Upper lobe of left lung (tissue), 6 donors: ENCODE measurements at regions not wholly inside any gene's neighbourhood (a gene's known extent, or its start where the extent isn't known, plus 50 kb on each side); places are given as distances from the start of the nearest gene placed in this dataset.

ENCODE experiments used
- ATAC-seq, 2 donors: fragments of 200-7000 bp; cut with Tn5 transposase; one replicate each; pipeline ENCODE4 v1.9.1; 2022; ENCODE audit warnings: mild to moderate bottlenecking in 2 of 2, moderate library complexity in 2 of 2; ENCODE audit not compliant: low FRiP score in 2 of 2
- DNase-seq, 2 donors: peaks; one replicate each; pipeline ENCODE4 v3.0.0-alpha.2; 2019 to 2020
- H3K27ac ChIP-seq, 4 donors: fragments of 200-600 bp; sonication (generic); one replicate each; pipeline ENCODE4 v1.5.1; 2016 to 2019
- H3K27me3 ChIP-seq, 4 donors: fragments of 200-600 bp; sonication (generic); one replicate each; pipeline ENCODE4 v1.5.1; 2017 to 2019
- H3K36me3 ChIP-seq, 4 donors: fragments of 200-600 bp; sonication (generic); one replicate each; pipeline ENCODE4 v1.5.1; 2016 to 2019
- H3K4me1 ChIP-seq, 4 donors: fragments of 200-600 bp; sonication (generic); one replicate each; pipeline ENCODE4 v1.5.1; 2018 to 2019
- H3K4me3 ChIP-seq, 4 donors: fragments of 200-600 bp; sonication (generic); one replicate each; pipeline ENCODE4 v1.5.1; 2017 to 2019; ENCODE audit warnings: mild to moderate bottlenecking in 2 of 4, moderate library complexity in 1 of 4
- H3K9me3 ChIP-seq, 4 donors: fragments of 200-600 bp; sonication (generic); one replicate each; pipeline ENCODE4 v1.5.1; 2018 to 2019
- EP300 ChIP-seq, 4 donors: sonication (generic); formaldehyde crosslinking; IDR thresholded peaks; one replicate each; pipeline ENCODE4 v1.5.1; 2017; ENCODE audit warnings: antibody characterized with exemption in 4 of 4, control low read depth in 2 of 4
- POLR2A ChIP-seq, 4 donors: fragments of 450-650 bp; IDR thresholded peaks; one replicate each; pipeline ENCODE4 v1.5.1; 2016 to 2017; ENCODE audit warnings: antibody characterized with exemption in 4 of 4, mild to moderate bottlenecking in 2 of 4
- POLR2AphosphoS5 ChIP-seq, 2 donors: sonication (generic); formaldehyde crosslinking; IDR thresholded peaks; one replicate each; pipeline ENCODE4 v1.5.1; 2017; ENCODE audit warnings: antibody characterized with exemption in 2 of 2
- WGBS, 2 donors: methylation state at CpG; one replicate each; pipeline ENCODE4 v1.1.5; 2017 to 2018; 5-methylcytosine and 5-hydroxymethylcytosine counted together
- TF ChIP-seq, protein P1 (sequence below), 6 experiments: fragments of 450-650 bp in 4 of 6; fragments of 200-600 bp in 2 of 6; sonication (generic) in 2 of 6; IDR thresholded peaks; one replicate each; pipeline ENCODE4 v1.5.1; 2016 to 2019; ENCODE audit warnings: antibody characterized with exemption in 6 of 6
- donor health status: DM: no; HTN: no; CAD: no; lungs with moderate emphysema.
- donor health status: DM: no; HTN: yes; CAD: no; lungs with severe emphysema.

DNA sequence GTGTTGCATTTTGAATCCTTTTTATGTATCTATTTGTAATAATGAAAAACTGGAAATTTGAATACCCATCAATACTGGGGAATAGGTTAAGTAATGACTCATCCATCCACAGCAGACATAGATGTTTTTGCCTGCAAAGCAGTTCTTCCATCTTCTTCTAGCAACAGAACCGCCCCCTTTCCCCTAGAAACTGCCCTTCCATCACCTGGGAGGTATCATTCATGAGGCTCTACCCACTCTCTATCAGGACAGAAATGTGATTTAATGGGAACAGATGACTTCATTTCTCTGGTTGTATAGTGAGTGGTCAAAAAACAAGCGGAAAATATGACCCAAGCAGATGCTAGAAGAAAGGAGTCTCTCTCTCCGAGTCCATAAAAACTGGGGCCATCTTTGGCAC, 532.8 kb downstream of the UQCRFS1 start:
- Histone ChIP-seq H3K36me3 (no peaks in the 10 kb centered on the region), H3K27me3 (no peaks in the 10 kb centered on the region), H3K4me3 (no peak overlapping the region), H3K27ac (no peak overlapping the region), H3K4me1 (no peaks in the 10 kb centered on the region), H3K9me3 (no peaks in the 10 kb centered on the region)
- no peak for ATAC-seq
- TF ChIP-seq POLR2AphosphoS5 (IDR thresholded peaks at IDR 0.05) (no peak), EP300 (IDR thresholded peaks at IDR 0.05) (no peak), POLR2A (IDR thresholded peaks at IDR 0.05) (no peak)
- TF ChIP-seq, protein P1, sequence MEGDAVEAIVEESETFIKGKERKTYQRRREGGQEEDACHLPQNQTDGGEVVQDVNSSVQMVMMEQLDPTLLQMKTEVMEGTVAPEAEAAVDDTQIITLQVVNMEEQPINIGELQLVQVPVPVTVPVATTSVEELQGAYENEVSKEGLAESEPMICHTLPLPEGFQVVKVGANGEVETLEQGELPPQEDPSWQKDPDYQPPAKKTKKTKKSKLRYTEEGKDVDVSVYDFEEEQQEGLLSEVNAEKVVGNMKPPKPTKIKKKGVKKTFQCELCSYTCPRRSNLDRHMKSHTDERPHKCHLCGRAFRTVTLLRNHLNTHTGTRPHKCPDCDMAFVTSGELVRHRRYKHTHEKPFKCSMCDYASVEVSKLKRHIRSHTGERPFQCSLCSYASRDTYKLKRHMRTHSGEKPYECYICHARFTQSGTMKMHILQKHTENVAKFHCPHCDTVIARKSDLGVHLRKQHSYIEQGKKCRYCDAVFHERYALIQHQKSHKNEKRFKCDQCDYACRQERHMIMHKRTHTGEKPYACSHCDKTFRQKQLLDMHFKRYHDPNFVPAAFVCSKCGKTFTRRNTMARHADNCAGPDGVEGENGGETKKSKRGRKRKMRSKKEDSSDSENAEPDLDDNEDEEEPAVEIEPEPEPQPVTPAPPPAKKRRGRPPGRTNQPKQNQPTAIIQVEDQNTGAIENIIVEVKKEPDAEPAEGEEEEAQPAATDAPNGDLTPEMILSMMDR (IDR thresholded peaks at IDR 0.05): no peak
- DNase-seq: no peak
- WGBS, 2 donors: 85 to 93% methylated on average over 3 of the region's 3 CpGs

DNA sequence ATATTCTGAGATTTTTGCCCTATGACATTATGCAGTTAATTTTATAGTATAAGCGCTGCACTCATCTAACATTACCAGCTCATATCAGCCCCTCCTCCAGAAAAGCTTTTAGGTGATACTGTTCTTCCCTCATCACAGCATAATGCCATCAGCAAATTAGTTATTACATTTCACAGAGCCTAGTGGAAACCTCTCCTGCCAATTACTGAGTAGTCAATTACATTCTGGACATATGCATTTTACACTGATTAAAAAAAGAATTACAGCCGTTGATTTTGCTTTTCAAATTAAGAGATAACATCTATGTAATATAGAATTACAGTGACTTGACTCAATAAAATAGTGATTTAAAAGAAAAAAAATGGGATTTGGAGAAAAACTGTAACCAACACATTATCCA, 542.1 kb downstream of the UQCRFS1 start:
- no peaks in the 10 kb centered on the region for H3K36me3 ChIP-seq
- ATAC-seq (no peak), DNase-seq (no peak)
- 79 to 81% methylated on average over 2 of the region's 2 CpGs for WGBS, 2 donors
- H3K27ac ChIP-seq: no peak overlapping the region
- no peaks in the 10 kb centered on the region for H3K27me3 ChIP-seq
- H3K4me1 ChIP-seq: no peaks in the 10 kb centered on the region
- H3K9me3 ChIP-seq: peaks cover 0 to 14% (median 5%) of the 10 kb centered on the region in 4 donors
- TF ChIP-seq POLR2A (IDR thresholded peaks at IDR 0.05) (no peak), POLR2AphosphoS5 (IDR thresholded peaks at IDR 0.05) (no peak), EP300 (IDR thresholded peaks at IDR 0.05) (no peak)
- TF ChIP-seq, protein P1 (IDR thresholded peaks at IDR 0.05): no peak
- H3K4me3 ChIP-seq: no peak overlapping the region

DNA sequence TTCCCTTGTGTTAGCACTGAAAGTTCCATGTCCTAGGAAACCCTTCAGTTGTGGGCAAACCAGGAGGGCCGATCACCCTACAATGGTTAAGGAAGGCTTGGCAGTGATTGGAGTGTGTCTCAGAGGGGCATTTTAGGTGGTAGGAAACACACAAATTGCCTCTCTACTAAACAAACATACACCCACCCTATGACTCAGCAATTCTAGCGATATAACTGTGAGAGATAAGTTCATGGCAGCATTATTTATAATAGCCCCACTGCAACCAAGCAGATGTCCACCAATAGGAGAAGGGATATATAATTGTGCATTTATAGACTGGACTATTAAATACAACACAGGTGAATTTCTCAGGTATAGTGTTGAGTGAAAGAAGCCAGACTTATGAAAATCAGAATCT, 543.1 kb downstream of the UQCRFS1 start:
- H3K27ac ChIP-seq: no peak overlapping the region
- TF ChIP-seq, protein P1 (IDR thresholded peaks at IDR 0.05): no peak
- no peak for DNase-seq
- no peaks in the 10 kb centered on the region for H3K27me3 ChIP-seq
- H3K4me3 ChIP-seq: no peak overlapping the region
- H3K4me1 ChIP-seq: no peaks in the 10 kb centered on the region
- no peaks in the 10 kb centered on the region for H3K36me3 ChIP-seq
- no peak for ATAC-seq
- peaks cover 0 to 14% (median 5%) of the 10 kb centered on the region in 4 donors for H3K9me3 ChIP-seq
- WGBS, 2 donors: 76 to 86% methylated on average over 2 of the region's 2 CpGs

DNA sequence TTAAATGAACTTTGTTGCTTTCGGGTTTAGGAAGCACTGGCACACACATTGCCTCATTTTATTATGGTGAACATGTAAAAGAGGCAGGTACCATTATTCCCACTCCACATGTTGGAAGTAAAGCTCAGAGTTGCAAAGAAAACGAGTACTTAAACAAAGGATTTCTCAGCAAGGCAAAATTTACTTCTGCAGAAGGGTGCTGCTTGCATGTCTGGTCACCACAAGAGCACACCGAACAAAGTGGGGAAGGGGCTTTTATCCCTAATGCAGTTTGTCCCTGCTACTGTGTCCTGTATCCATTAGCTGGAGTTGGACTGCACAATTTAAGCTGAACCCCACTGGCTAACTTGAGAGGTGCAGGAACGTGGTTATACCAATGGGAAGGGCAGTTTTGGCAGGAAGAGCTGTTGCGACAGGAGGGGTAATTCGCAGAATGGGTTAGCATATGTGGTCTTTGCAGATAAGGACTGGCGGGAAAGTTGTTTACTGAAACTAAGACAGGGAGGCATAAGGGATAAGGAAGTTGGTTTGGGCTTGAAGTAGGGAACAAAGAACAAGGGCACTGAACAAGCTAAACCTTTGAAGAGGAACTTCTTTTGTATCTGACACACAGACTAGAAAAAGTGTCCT, 545.5 kb downstream of the UQCRFS1 start:
- H3K27me3 ChIP-seq: no peaks in the 10 kb centered on the region
- no peaks in the 10 kb centered on the region for H3K36me3 ChIP-seq
- ATAC-seq (no peak), DNase-seq (no peak)
- H3K4me3 ChIP-seq: no peak overlapping the region
- peaks cover 0 to 14% (median 5%) of the 10 kb centered on the region in 4 donors for H3K9me3 ChIP-seq
- H3K4me1 ChIP-seq: no peaks in the 10 kb centered on the region
- H3K27ac ChIP-seq: no peak overlapping the region
- 88 to 89% methylated on average over 7 of the region's 7 CpGs for WGBS, 2 donors
- no peak for TF ChIP-seq POLR2AphosphoS5 (IDR thresholded peaks at IDR 0.05)
- TF ChIP-seq POLR2A (IDR thresholded peaks at IDR 0.05): no peak
- no peak for TF ChIP-seq EP300 (IDR thresholded peaks at IDR 0.05)
- TF ChIP-seq, protein P1 (IDR thresholded peaks at IDR 0.05): no peak

DNA sequence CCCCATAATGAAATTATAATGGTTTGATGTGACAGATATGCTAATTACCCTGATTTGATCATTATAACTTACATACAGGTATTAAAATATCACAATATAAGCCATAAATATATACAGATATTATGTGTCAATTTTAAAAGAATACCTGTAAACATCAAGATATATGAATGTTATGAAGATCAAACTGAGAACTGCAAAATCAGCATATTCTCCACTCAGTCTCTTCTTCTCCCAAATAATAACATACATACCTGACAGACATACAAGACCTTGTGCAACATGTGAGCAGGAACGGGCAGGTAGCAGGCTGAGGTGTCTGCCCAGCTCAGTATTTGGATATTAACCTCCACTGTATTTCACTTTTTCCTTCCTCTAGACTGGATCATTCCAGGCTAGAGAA, 547.2 kb downstream of the UQCRFS1 start:
- TF ChIP-seq POLR2AphosphoS5 (IDR thresholded peaks at IDR 0.05) (no peak), EP300 (IDR thresholded peaks at IDR 0.05) (no peak), POLR2A (IDR thresholded peaks at IDR 0.05) (no peak)
- TF ChIP-seq, protein P1 (IDR thresholded peaks at IDR 0.05): no peak
- WGBS, 2 donors: 82 to 92% methylated on average over 1 of the region's 1 CpG

More for the DNA sequence above, 547.2 kb downstream of the UQCRFS1 start:
- DNase-seq (no peak), ATAC-seq (no peak)
- H3K4me3 ChIP-seq: no peak overlapping the region
- H3K9me3 ChIP-seq: peaks cover 0 to 14% (median 5%) of the 10 kb centered on the region in 4 donors
- no peak overlapping the region for H3K27ac ChIP-seq
- H3K27me3 ChIP-seq: no peaks in the 10 kb centered on the region
- no peaks in the 10 kb centered on the region for H3K4me1 ChIP-seq
- H3K36me3 ChIP-seq: no peaks in the 10 kb centered on the region
